ENCODE measurements at regions not wholly inside any gene's neighbourhood (a gene's known extent, or its start where the extent isn't known, plus 50 kb on each side); places are given as distances from the start of the nearest gene placed in this dataset.

GRCh38 chr13:104683789-104684188 is 1617.6 kb upstream of the SLC10A2 start:
- Histone ChIP-seq H3K4me1 (no peaks in the 10 kb centered on the region), H3K27ac (no peak overlapping the region), H3K9me3 (no peaks in the 10 kb centered on the region), H3K36me3 (no peaks in the 10 kb centered on the region), H3K4me3 (no peak overlapping the region), H3K27me3 (no peaks in the 10 kb centered on the region)
- ATAC-seq = no peak
- TF ChIP-seq EP300 (IDR thresholded peaks at IDR 0.05) (no peak), POLR2A (IDR thresholded peaks at IDR 0.05) (no peak), POLR2AphosphoS5 (IDR thresholded peaks at IDR 0.05) (no peak), CTCF (IDR thresholded peaks at IDR 0.05) (no peak)

GRCh38 chr13:104678161-104678560 is 1611.9 kb upstream of the SLC10A2 start:
- ATAC-seq = no peak
- 80 to 100% methylated on average over 2 to 4 of the region's 5 CpGs for WGBS, 2 donors (ENCODE audit: low coverage in 1 of 2)
- H3K4me1 ChIP-seq = no peaks in the 10 kb centered on the region
- H3K27me3 ChIP-seq = no peaks in the 10 kb centered on the region
- no peaks in the 10 kb centered on the region for H3K9me3 ChIP-seq
- H3K4me3 ChIP-seq = no peak overlapping the region
- H3K27ac ChIP-seq = no peak overlapping the region
- no peak for TF ChIP-seq POLR2A (IDR thresholded peaks at IDR 0.05)
- no peak for TF ChIP-seq EP300 (IDR thresholded peaks at IDR 0.05)
- no peak for TF ChIP-seq POLR2AphosphoS5 (IDR thresholded peaks at IDR 0.05)
- no peak for TF ChIP-seq CTCF (IDR thresholded peaks at IDR 0.05)
- H3K36me3 ChIP-seq = no peaks in the 10 kb centered on the region

- H3K36me3 ChIP-seq = no peaks in the 10 kb centered on the region
- TF ChIP-seq EP300 (IDR thresholded peaks at IDR 0.05) = no peak
- TF ChIP-seq POLR2AphosphoS5 (IDR thresholded peaks at IDR 0.05) = no peak
- TF ChIP-seq CTCF (IDR thresholded peaks at IDR 0.05) = no peak
- no peak for TF ChIP-seq POLR2A (IDR thresholded peaks at IDR 0.05)
- no peaks in the 10 kb centered on the region for H3K4me1 ChIP-seq
- no peak for ATAC-seq
- no peak overlapping the region for H3K27ac ChIP-seq
- WGBS, 2 donors (ENCODE audit: low coverage in 1 of 2) = 61 to 77% methylated on average over 3 of the region's 3 CpGs
- no peaks in the 10 kb centered on the region for H3K9me3 ChIP-seq
- no peak overlapping the region for H3K4me3 ChIP-seq
- no peaks in the 10 kb centered on the region for H3K27me3 ChIP-seq
Measured at GRCh38 chr13:104671901-104672300, 1605.7 kb upstream of the SLC10A2 start.

GRCh38 chr13:104657196-104657595 is 1591.0 kb upstream of the SLC10A2 start:
- WGBS, 2 donors (ENCODE audit: low coverage in 1 of 2) = 94 to 100% methylated on average over 1 of the region's 1 CpG
- Histone ChIP-seq H3K4me3 (no peak overlapping the region), H3K36me3 (no peaks in the 10 kb centered on the region), H3K27me3 (peaks cover 8% of the 10 kb centered on the region), H3K9me3 (no peaks in the 10 kb centered on the region), H3K27ac (no peak overlapping the region), H3K4me1 (no peaks in the 10 kb centered on the region)
- ATAC-seq = no peak
- TF ChIP-seq POLR2A (IDR thresholded peaks at IDR 0.05) (no peak), EP300 (IDR thresholded peaks at IDR 0.05) (no peak), POLR2AphosphoS5 (IDR thresholded peaks at IDR 0.05) (no peak), CTCF (IDR thresholded peaks at IDR 0.05) (no peak)

GRCh38 chr13:104650431-104650830 is 1584.2 kb upstream of the SLC10A2 start:
- Histone ChIP-seq H3K9me3 (no peaks in the 10 kb centered on the region), H3K4me1 (no peaks in the 10 kb centered on the region)
- WGBS, 2 donors (ENCODE audit: low coverage in 1 of 2) = 92 to 100% methylated on average over 7 to 9 of the region's 12 CpGs

More at GRCh38 chr13:104650431-104650830, 1584.2 kb upstream of the SLC10A2 start:
- no peaks in the 10 kb centered on the region for H3K36me3 ChIP-seq
- peaks cover 4% of the 10 kb centered on the region for H3K27me3 ChIP-seq
- H3K27ac ChIP-seq = no peak overlapping the region
- no peak for TF ChIP-seq EP300 (IDR thresholded peaks at IDR 0.05)
- no peak for TF ChIP-seq POLR2AphosphoS5 (IDR thresholded peaks at IDR 0.05)
- no peak for TF ChIP-seq CTCF (IDR thresholded peaks at IDR 0.05)
- no peak for TF ChIP-seq POLR2A (IDR thresholded peaks at IDR 0.05)
- H3K4me3 ChIP-seq = no peak overlapping the region
- no peak for ATAC-seq

Measured in gastroesophageal sphincter (tissue), 4 donors.